Tibial nerve (tissue), 4 donors: ENCODE measurements at regions not wholly inside any gene's neighbourhood (a gene's known extent, or its start where the extent isn't known, plus 50 kb on each side); places are given as distances from the start of the nearest gene placed in this dataset.

ENCODE experiments used
- CTCF ChIP-seq, 5 experiments: fragments of 200-600 bp in 3 of 5; fragments of 450-650 bp in 2 of 5; sonication (generic) in 3 of 5; IDR thresholded peaks; one replicate each; pipeline ENCODE4 v1.5.1; 2016 to 2019; ENCODE audit warnings: antibody characterized with exemption in 5 of 5, mild to moderate bottlenecking in 3 of 5, moderate library complexity in 2 of 5
- EP300 ChIP-seq, 2 donors: sonication (generic); formaldehyde crosslinking; IDR thresholded peaks; one replicate each; pipeline ENCODE4 v1.6.1; 2017; ENCODE audit warnings: antibody characterized with exemption in 2 of 2, mild to moderate bottlenecking in 1 of 2
- POLR2A ChIP-seq, 2 donors: fragments of 450-650 bp; IDR thresholded peaks; one replicate each; pipeline ENCODE4 v1.6.1; 2017; ENCODE audit warnings: antibody characterized with exemption in 2 of 2, mild to moderate bottlenecking in 2 of 2, moderate library complexity in 2 of 2

GRCh38 chr6:156182356-156182755 lies 594.8 kb upstream of the ARID1B start:
- TF ChIP-seq CTCF (IDR thresholded peaks at IDR 0.05) = no peak
- TF ChIP-seq POLR2A (IDR thresholded peaks at IDR 0.05) = no peak
- no peak for TF ChIP-seq EP300 (IDR thresholded peaks at IDR 0.05)
